Endothelial cell of umbilical vein (primary cell): ENCODE measurements at regions not wholly inside any gene's neighbourhood (a gene's known extent, or its start where the extent isn't known, plus 50 kb on each side); places are given as distances from the start of the nearest gene placed in this dataset.

Source experiments
- CTCF ChIP-seq, 2 donors: IDR thresholded peaks; 1 replicate in 1 of 2; 2 replicates in 1 of 2; pipeline ENCODE4 v1.5.1; 2011; ENCODE audit warnings: low read length in 2 of 2, mild to moderate bottlenecking in 2 of 2, moderate library complexity in 2 of 2, control low read depth in 1 of 2, inconsistent platforms in 1 of 2, low read depth in 1 of 2; ENCODE audit not compliant: insufficient read depth in 1 of 2; ENCODE audit errors: extremely low read depth in 1 of 2
- POLR2A ChIP-seq: IDR thresholded peaks from 2 replicates; pipeline ENCODE4 v1.6.1; 2012; ENCODE audit warnings: low read depth, mild to moderate bottlenecking, control low read depth, low read length

- TF ChIP-seq CTCF (IDR thresholded peaks at IDR 0.05; ENCODE audit: extremely low read depth in 1 of 2, insufficient read depth in 1 of 2, low read depth in 1 of 2, low read length in 2 of 2): no peak
- TF ChIP-seq POLR2A: no peak
Observed at GRCh38 chr6:3591970-3592369, 135.1 kb upstream of the SLC22A23 start.
